H1 (cell line): ENCODE measurements at regions not wholly inside any gene's neighbourhood (a gene's known extent, or its start where the extent isn't known, plus 50 kb on each side); places are given as distances from the start of the nearest gene placed in this dataset.

Experiments used
- CHD7 ChIP-seq: fragments of 300-600 bp; sonication (generic); IDR thresholded peaks from 2 replicates; pipeline ENCODE4 v1.7.1; 2012; ENCODE audit warnings: low read length, moderate library complexity, mild to moderate bottlenecking, inconsistent platforms; ENCODE audit not compliant: insufficient replicate concordance
- CTCF ChIP-seq, 3 experiments: IDR thresholded peaks; 1 replicate in 2 of 3; 2 replicates in 1 of 3; pipeline versions ENCODE4 v1.5.1 to v1.6.1; 2011; ENCODE audit warnings: low read length in 3 of 3, mild to moderate bottlenecking in 3 of 3, inconsistent platforms in 2 of 3, low read depth in 1 of 3, moderate library complexity in 1 of 3; ENCODE audit not compliant: insufficient read depth in 1 of 3; ENCODE audit errors: control extremely low read depth in 1 of 3
- E2F6 ChIP-seq: IDR thresholded peaks from 2 replicates; pipeline ENCODE4 v1.6.1; 2012; ENCODE audit warnings: inconsistent platforms
- GABPA ChIP-seq: IDR thresholded peaks from 2 replicates; pipeline ENCODE4 v1.6.1; 2011; ENCODE audit warnings: mild to moderate bottlenecking, low read length, moderate library complexity, borderline replicate concordance; ENCODE audit not compliant: insufficient read depth
- HDAC6 ChIP-seq: IDR thresholded peaks from one replicate; pipeline ENCODE4 v1.7.1; 2012; ENCODE audit warnings: low read depth, mild to moderate bottlenecking, inconsistent platforms, low read length, moderate library complexity
- RNF2 ChIP-seq: fragments of 200-900, 300-1000 bp; sonication (generic); IDR thresholded peaks from 2 replicates; pipeline ENCODE4 v1.7.1; 2016; ENCODE audit warnings: borderline replicate concordance, low read depth, mild to moderate bottlenecking, antibody characterized with exemption, low read length; ENCODE audit not compliant: poor library complexity, severe bottlenecking; ENCODE audit errors: missing control alignments
- SP2 ChIP-seq: IDR thresholded peaks from 2 replicates; pipeline ENCODE4 v1.6.1; 2012; ENCODE audit warnings: mild to moderate bottlenecking, low read length, inconsistent platforms
- TAF7 ChIP-seq: optimal IDR thresholded peaks from 2 replicates; pipeline ENCODE3; 2011; ENCODE audit warnings: low read depth, mild to moderate bottlenecking, inconsistent platforms, low read length, moderate library complexity, borderline replicate concordance

- TF ChIP-seq CHD7 (no peak), GABPA (no peak), CTCF (IDR thresholded peaks at IDR 0.05; ENCODE audit: control extremely low read depth in 1 of 3, insufficient read depth in 1 of 3, low read depth in 1 of 3, low read length in 3 of 3) (no peak), RNF2 (no peak), E2F6 (no peak), SP2 (no peak), HDAC6 (no peak), TAF7 (no peak)
Measured at GRCh38 chr6:88304520-88304919, 138.4 kb upstream of the CNR1 start (continued).
